GM12872 (cell line): ENCODE measurements at regions not wholly inside any gene's neighbourhood (a gene's known extent, or its start where the extent isn't known, plus 50 kb on each side); places are given as distances from the start of the nearest gene placed in this dataset.

Experiments
- TF ChIP-seq, protein P1 (sequence below): IDR thresholded peaks from 3 replicates; pipeline ENCODE4 v1.5.1; 2011; ENCODE audit warnings: low read depth, mild to moderate bottlenecking, low read length, moderate library complexity; ENCODE audit not compliant: insufficient read depth

DNA sequence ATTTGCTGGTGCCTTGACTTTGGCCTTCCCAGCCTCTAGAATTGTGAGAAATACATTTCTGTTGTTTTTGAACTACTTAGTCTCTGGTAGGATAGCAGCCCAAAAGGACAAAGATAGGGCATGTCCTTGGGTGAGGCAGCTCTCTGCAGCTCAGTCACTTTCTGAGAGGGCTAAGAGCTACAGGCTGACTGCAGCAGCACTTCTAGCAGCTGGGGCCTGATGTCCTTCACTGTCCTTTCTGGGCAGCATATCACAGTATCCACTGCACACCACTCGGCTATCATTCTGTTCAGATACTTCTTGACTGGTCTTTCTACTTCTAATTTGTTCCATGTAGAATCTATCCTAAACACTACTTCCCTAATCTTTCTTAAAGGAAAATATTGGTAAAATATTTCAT, 68.5 kb upstream of the CLDN10 start:
- TF ChIP-seq, protein P1, sequence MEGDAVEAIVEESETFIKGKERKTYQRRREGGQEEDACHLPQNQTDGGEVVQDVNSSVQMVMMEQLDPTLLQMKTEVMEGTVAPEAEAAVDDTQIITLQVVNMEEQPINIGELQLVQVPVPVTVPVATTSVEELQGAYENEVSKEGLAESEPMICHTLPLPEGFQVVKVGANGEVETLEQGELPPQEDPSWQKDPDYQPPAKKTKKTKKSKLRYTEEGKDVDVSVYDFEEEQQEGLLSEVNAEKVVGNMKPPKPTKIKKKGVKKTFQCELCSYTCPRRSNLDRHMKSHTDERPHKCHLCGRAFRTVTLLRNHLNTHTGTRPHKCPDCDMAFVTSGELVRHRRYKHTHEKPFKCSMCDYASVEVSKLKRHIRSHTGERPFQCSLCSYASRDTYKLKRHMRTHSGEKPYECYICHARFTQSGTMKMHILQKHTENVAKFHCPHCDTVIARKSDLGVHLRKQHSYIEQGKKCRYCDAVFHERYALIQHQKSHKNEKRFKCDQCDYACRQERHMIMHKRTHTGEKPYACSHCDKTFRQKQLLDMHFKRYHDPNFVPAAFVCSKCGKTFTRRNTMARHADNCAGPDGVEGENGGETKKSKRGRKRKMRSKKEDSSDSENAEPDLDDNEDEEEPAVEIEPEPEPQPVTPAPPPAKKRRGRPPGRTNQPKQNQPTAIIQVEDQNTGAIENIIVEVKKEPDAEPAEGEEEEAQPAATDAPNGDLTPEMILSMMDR, result no peak

- TF ChIP-seq, protein P1, result no peak
Measured at GRCh38 chr13:95485045-95485517, 67.4 kb upstream of the CLDN10 start.

DNA sequence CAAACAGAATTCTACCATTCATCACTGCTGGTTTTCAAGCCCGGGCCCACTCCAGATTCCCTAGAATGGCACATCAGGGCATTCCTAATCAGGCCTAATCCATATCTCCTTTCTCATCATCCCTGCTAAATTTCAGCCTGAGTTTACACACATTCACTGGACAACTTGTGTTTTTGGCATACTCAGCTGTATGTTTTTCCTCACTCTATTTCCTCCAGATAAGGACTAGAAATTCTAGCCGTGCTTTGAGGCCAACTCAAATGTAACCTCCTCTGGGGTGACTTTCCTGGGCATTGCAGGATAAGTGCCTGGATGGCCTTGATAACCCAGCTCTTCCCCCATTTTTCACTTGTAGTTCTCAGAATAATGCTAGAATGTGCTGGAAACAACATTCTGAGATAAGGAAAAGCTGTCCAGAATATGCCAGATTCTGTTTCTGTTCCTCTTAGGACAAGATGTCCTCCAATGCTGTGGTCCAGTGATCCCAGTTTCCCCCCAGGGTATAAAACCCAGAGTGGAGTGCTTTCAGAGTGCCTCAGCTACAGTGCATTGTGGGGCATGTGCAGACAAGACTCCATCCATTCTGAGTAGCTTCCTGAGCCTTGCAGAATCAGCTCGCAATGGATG, 66.9 kb upstream of the CLDN10 start:
- TF ChIP-seq, protein P1, result no peak

DNA sequence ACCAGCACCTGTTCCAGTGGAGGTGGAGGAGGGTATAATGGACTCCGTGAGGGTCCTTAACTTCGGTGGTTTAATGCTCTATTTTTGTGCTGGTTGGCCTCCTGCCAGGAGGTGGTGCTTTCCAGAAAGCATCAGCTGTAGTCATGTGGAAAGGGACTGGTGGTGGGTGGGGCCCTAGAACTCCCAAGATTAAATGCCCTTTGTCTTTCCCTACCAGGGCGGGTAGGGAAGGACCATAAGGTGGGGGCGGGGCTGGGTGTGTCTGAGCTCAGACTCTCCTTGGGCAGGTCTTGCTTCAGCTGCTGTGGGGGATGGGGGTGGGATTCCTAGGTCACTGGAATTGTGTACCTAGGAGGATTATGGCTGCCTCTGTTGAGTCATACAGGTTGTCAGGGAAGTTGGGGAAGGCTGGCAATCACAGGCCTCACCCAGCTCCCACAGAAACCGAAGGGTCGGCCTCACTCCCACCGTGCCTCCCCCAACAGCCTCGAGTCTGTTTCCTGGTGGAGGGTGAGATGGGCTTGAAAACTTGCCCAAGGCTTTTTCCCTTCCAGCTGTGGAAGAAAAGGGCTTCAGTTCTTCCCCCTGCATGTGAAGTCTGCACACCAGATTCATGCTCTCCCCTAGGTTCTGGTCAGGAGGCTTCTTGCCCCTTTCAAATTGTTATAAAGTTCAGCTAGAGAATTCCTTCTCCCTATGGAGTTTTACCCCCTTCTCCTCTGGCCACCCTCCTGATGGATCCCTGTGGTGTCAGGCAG, 60.3 kb upstream of the CLDN10 start:
- TF ChIP-seq, protein P1, result no peak

DNA sequence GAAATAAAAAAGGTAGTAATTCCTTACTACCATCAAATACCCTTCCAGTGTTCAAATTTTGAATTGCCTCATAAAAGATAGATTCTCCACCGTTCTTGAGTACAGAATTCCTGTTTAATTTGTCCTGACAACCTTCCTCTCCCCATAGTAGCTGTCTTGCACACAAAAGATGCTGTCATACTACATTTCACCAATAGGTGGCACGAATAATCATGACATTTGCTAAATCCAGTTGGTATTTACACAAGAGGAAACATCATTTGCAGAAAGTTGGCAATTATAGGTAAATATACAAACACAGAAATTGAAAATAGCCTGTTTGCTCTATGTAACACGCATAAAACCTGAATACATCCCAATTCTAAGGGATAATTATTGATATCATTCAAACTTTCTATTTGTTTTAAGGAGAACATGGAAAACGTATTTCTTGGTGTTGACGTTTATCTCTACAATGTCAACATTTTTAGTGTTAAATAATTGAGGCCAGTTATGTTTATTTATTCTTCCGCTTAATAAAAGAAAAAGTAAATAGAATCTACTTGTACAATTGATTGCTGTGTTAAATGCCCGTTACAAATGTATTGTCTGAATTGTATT, 58.3 kb upstream of the CLDN10 start:
- TF ChIP-seq, protein P1, result peak; percentile 66

- TF ChIP-seq, protein P1, result no peak
Measured at GRCh38 chr13:95496485-95496884, 56.0 kb upstream of the CLDN10 start.

GRCh38 chr13:95497381-95497807, 55.1 kb upstream of the CLDN10 start:
- TF ChIP-seq, protein P1, result no peak
